ENCODE measurements at regions not wholly inside any gene's neighbourhood (a gene's known extent, or its start where the extent isn't known, plus 50 kb on each side); places are given as distances from the start of the nearest gene placed in this dataset.

GRCh38 chr3:5041315-5041714, 62.1 kb downstream of the BHLHE40 start:
- H3K4me3 ChIP-seq: no peak overlapping the region
- no peak for DNase-seq
- TF ChIP-seq CTCF (IDR thresholded peaks at IDR 0.05; ENCODE audit: borderline replicate concordance): no peak
- no peaks in the 10 kb centered on the region for H3K4me1 ChIP-seq
- intact Hi-C loops (cut with micrococcal nuclease): no loop called here
- H3K27me3 ChIP-seq (ENCODE audit: low read depth): no peaks in the 10 kb centered on the region
- no peaks in the 10 kb centered on the region for H3K9me3 ChIP-seq (replicated peaks)
- no peaks in the 10 kb centered on the region for H3K36me3 ChIP-seq
- no peak overlapping the region for H3K27ac ChIP-seq (replicated peaks)

- H3K27me3 ChIP-seq (ENCODE audit: low read depth): no peaks in the 10 kb centered on the region
- no peaks in the 10 kb centered on the region for H3K4me1 ChIP-seq
- no peak overlapping the region for H3K27ac ChIP-seq (replicated peaks)
- H3K36me3 ChIP-seq: no peaks in the 10 kb centered on the region
- H3K4me3 ChIP-seq: no peak overlapping the region
- H3K9me3 ChIP-seq (replicated peaks): no peaks in the 10 kb centered on the region
- no peak for DNase-seq
- TF ChIP-seq CTCF (IDR thresholded peaks at IDR 0.05; ENCODE audit: borderline replicate concordance): no peak
- intact Hi-C loops (cut with micrococcal nuclease): no loop called here
Observed at GRCh38 chr3:5045961-5046360, 66.7 kb downstream of the BHLHE40 start.

GRCh38 chr3:5047764-5048419, 68.7 kb downstream of the BHLHE40 start:
- DNase-seq: no peak
- Histone ChIP-seq H3K36me3 (no peaks in the 10 kb centered on the region), H3K27ac (replicated peaks) (no peak overlapping the region), H3K4me3 (no peak overlapping the region), H3K9me3 (replicated peaks) (no peaks in the 10 kb centered on the region), H3K4me1 (no peaks in the 10 kb centered on the region), H3K27me3 (ENCODE audit: low read depth) (no peaks in the 10 kb centered on the region)
- intact Hi-C loops (cut with micrococcal nuclease): no loop called here
- no peak for TF ChIP-seq CTCF (IDR thresholded peaks at IDR 0.05; ENCODE audit: borderline replicate concordance)

DNA sequence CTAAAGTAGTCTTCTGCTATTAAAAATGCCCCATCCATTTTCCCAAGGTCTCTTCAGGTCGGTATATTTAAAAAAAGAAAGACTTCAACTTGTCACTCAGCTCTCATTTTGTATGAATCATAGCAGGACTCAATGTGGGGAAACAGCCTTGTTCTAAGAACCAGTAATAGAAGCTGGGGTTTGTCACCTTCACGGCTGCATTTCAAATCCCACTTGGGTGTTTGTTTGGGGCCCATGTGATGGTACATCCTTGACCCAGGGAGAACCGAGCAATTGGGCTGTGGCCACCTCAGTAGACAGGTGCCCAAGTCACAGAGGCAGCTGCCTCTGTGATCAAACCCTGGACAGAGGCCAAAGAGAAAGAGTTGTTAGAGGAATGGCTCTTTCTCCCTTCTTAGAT, 70.3 kb upstream of the ARL8B start:
- no peak for DNase-seq
- intact Hi-C loops (cut with micrococcal nuclease): no loop called here
- H3K27ac ChIP-seq (replicated peaks): no peak overlapping the region

GRCh38 chr3:5052247-5052646, 69.8 kb upstream of the ARL8B start:
- no peak overlapping the region for H3K27ac ChIP-seq (replicated peaks)
- intact Hi-C loops (cut with micrococcal nuclease): no loop called here
- DNase-seq: no peak
- no peaks in the 10 kb centered on the region for H3K27me3 ChIP-seq (ENCODE audit: low read depth)
- no peaks in the 10 kb centered on the region for H3K36me3 ChIP-seq
- H3K9me3 ChIP-seq (replicated peaks): no peaks in the 10 kb centered on the region
- H3K4me3 ChIP-seq: no peak overlapping the region
- H3K4me1 ChIP-seq: peaks cover 11% of the 10 kb centered on the region
- no peak for TF ChIP-seq CTCF (IDR thresholded peaks at IDR 0.05; ENCODE audit: borderline replicate concordance)

More for the DNA sequence above, 70.3 kb upstream of the ARL8B start:
- TF ChIP-seq CTCF (IDR thresholded peaks at IDR 0.05; ENCODE audit: borderline replicate concordance): no peak
- Histone ChIP-seq H3K36me3 (no peaks in the 10 kb centered on the region), H3K27me3 (ENCODE audit: low read depth) (no peaks in the 10 kb centered on the region), H3K4me3 (no peak overlapping the region), H3K4me1 (peaks cover 8% of the 10 kb centered on the region), H3K9me3 (replicated peaks) (no peaks in the 10 kb centered on the region)

Measured in left ventricle myocardium inferior (tissue), 1 donor.